Stimulated activated CD4-positive, alpha-beta T cell treated with anti-CD3 and anti-CD28 coated beads, Interleukin-2, amount 100 ng/mL, for 4 hours (primary cell): ENCODE measurements at regions not wholly inside any gene's neighbourhood (a gene's known extent, or its start where the extent isn't known, plus 50 kb on each side); places are given as distances from the start of the nearest gene placed in this dataset.

Experiments used
- DNase-seq: peaks from one replicate; pipeline ENCODE4 v3.0.0-alpha.2; 2020; ENCODE audit warnings: low read depth

- DNase-seq, result no peak
These were observed 681.3 kb downstream of the CPS1 start for GRCh38 chr2:211237586-211238275.

- no peak for DNase-seq
These were observed 685.5 kb downstream of the CPS1 start for GRCh38 chr2:211241891-211242290.

GRCh38 chr2:211247751-211248150 is 691.4 kb downstream of the CPS1 start:
- DNase-seq, result no peak

GRCh38 chr2:211248841-211249240 is 692.4 kb downstream of the CPS1 start:
- DNase-seq, result no peak

- DNase-seq, result no peak
These were observed 694.6 kb downstream of the CPS1 start for GRCh38 chr2:211251016-211251415.

- DNase-seq, result no peak
These were observed 702.4 kb downstream of the CPS1 start for GRCh38 chr2:211258646-211259335.

- no peak for DNase-seq
These were observed 703.6 kb downstream of the CPS1 start for GRCh38 chr2:211259831-211260476.

GRCh38 chr2:211270257-211270656 is 713.9 kb downstream of the CPS1 start:
- DNase-seq, result no peak

- DNase-seq, result no peak
These were observed 725.2 kb downstream of the CPS1 start for GRCh38 chr2:211281430-211282073.

- DNase-seq, result no peak
These were observed 746.3 kb downstream of the CPS1 start for GRCh38 chr2:211302676-211303075.

- no peak for DNase-seq
These were observed 750.5 kb downstream of the CPS1 start for GRCh38 chr2:211306929-211307328.
